NCI-H1105 (cell line): ENCODE measurements at regions not wholly inside any gene's neighbourhood (a gene's known extent, or its start where the extent isn't known, plus 50 kb on each side); places are given as distances from the start of the nearest gene placed in this dataset.
"Not testable (repeated sequence)": the region's sequence is repeated elsewhere in the genome, so short reads cannot be mapped to it uniquely, and the experiment has no call there.

Experiments used
- DNase-seq: peaks from one replicate; lab custom pipeline; 2025; lab: John Stamatoyannopoulos, UW

DNA sequence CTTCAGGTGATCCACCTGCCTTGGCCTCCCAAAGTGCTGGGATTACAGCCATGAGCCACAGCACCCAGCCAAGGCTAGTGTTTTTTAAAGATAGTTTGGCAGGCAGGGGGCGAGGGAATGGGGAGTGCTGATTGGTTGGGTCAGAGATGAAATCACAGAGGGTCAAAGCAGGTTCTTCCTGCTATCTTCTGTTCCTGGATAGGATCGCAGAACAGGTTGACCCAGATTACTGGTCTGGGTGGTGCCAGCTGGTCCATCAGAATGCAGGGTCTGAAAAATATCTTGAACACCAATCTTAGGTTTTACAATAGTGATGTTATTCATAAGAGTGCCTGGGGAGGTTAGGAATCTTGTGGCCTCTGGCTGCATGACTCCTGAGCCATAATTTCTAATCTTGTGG is 272.2 kb downstream of the CD83 start:
- not testable (repeated sequence) for DNase-seq

GRCh38 chr6:14390805-14391204 is 273.2 kb downstream of the CD83 start:
- no peak for DNase-seq

DNA sequence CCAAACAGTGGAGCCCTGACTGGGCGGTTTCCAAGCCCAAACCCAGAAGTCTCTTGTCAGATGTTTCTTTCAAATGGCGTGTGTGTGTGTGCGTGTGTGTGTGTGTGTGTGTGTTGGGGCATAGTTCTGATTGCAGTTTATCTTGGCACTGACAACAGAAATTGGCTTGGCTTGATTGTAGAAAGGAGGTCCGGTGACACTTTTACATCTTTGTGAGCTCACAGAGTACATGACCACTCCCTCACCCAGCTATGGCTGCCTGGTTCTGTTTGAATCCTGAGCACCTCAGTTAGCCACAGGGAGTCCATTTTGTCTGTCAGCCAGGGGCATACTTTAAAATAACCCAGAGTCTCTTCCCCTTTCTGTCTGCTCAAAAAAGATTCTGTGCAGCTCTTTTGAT is 276.3 kb downstream of the CD83 start:
- no peak for DNase-seq

GRCh38 chr6:14396392-14396791 is 278.8 kb downstream of the CD83 start:
- no peak for DNase-seq

DNA sequence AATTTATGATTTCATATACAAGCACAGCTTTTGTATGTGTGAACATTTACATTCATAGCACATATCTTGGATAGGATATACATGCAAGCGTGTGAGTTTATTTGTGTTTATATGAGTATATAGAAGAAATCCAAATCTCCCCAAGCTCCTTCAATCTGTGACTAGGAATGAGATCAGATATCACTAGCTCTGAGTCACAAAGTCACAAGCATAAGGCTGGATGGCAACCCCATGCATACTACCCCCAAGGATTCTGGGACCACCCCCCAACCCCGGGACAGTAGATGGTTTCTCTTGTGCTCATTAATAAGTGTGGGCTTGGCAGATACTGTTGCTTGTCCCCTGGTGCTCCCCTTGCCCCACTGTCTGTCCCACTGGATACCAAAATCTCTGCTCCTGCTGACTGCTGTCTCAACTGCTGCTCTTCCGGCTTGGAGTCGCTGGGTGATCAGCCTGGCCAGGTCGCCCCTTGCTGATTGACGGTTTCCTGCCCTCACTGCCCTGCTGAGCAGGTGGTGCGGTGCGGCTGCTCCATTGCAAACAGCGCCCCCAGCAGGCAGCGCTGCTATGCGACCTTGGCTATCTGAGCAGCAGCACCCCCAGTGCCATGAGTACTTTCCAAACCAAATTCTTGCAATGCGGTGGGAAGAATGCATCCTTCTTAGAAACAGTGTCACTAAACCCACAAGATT is 279.4 kb downstream of the CD83 start:
- DNase-seq = no peak

- DNase-seq = no peak
These were observed 279.9 kb downstream of the CD83 start for GRCh38 chr6:14397518-14397901.

DNA sequence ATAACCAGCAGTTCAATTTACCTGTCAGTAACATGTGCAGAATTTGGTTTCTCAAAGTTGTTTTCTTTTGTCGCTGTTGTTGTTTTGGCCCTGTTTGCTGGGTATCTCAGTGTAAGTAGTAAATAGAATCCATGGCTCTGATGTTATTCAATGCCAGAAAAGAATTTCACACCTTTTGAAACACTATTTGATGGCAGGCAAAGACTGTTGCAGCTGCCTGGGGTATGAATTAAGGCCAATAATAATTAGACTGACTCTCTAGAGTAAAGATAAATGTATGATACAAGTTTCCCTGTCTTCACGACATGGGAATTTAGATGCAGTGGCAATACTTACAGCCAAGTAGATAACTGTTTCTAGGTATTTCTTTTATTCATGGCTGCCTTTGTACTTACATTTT is 281.4 kb downstream of the CD83 start:
- DNase-seq = no peak

- DNase-seq = no peak
These were observed 282.1 kb downstream of the CD83 start for GRCh38 chr6:14399635-14400034.

DNA sequence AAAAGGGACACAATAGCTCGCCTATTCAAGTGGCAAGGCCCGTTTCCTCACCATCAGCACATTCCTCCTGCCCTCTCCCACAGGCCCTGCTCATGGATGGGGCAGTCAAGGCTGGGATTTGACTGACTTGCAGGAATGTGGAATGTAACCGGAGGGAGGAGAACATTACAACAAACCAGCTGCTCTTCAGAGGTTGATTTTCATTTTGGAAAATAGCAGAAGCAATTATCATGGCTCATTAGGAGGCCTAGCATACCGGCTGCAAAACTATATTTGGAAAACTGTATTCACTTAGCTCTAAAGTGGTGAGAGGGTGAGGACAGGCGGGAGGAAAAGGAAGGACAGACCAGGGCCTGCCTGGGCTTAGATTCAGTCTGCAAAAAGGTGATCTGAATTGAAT is 283.7 kb downstream of the CD83 start:
- DNase-seq = no peak

GRCh38 chr6:14406614-14407331 is 289.2 kb downstream of the CD83 start:
- DNase-seq = no peak

DNA sequence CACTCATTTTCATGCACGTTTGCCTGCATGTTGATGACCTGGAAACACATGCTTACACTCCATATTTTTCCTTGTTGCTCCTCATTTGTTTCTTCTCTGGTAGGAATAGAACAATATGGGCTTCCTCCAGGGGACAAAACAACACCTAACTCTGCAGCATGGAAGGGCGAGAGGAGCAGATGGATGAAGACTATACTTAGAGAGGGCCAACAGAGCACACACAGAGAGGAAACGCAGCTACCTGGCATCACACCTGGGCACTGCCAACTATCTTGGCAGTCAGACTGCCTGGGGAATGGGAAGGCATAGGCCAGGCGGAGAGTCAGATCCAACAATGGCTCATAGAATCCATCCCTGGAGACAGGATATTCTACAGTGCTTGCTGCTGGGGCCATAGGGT is 290.9 kb downstream of the CD83 start:
- DNase-seq = no peak

DNA sequence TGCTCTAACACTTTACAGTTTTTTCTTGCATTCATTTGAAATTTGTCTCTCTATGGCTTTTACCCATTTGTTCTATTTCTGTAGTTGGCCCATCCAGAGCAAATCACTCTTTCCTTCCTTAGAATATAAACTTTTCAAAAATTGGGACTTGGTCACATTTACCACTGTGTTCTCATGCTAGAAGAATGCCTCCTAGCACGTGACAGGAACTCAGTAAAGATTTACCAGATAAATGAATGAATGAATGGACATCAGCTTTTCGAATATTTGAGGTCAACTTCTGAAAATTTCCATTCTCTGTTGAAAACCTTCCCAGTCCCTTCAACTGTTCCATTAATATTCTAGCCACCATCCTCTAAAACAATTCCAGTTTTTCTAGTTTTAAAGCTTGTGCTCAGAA is 294.5 kb downstream of the CD83 start:
- no peak for DNase-seq

DNA sequence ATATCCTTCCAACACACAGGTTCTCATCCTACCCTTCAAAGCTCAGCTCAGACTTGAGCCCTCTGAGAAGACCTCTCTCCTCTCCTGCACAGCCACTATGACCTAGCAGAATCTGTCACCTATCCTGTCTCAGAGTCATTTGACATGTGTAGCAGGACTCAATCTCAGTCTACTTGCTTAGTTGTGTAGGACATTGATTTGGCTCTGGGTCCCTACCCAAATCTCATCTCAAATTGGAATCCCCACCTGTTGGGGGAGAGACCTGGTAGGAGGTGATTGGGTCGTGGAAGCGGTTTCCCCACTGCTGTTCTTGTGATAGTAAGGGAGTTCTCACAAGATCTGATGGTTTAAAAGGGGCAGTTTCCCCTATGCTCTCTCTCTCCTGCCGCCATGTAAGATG is 297.9 kb downstream of the CD83 start:
- no peak for DNase-seq

GRCh38 chr6:14417377-14417776 is 299.8 kb downstream of the CD83 start:
- DNase-seq = no peak

DNA sequence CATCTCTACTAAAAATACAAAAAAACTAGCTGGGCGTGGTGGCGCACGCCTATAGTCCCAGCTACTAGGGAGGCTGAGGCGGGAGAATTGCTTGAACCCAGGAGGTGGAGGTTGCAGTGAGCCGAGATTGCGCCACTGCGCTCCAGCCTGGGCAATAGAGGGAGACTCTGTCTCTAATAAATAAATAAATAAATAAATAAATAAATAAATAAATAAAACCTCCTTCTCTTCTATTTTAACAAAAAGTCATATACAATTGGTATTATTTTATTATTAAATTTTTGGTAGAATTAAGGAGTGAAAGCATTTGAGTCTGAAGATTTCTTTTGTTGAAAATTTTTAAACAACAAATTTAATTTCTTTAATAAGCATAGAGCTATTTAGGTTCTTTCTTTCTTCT is 301.7 kb downstream of the CD83 start:
- not testable (repeated sequence) for DNase-seq

DNA sequence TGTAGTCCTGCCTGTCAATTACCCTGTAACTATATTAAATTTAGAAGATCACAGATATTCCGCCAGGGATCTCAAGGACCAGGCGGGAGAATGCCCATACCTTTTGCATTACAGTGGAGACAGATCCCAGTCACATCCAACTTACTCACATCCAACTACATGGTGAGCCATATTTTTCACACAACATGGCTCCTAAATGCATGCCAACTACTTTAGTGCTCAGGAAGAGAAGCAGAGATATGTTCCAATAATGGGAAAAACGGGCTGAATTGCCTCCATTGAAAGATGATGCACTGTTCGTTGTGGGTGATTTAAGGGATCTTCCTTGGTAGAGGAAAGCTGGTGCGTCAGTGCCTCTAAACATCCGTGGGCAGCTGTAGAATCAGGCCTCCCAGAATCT is 304.5 kb downstream of the CD83 start:
- no peak for DNase-seq

DNA sequence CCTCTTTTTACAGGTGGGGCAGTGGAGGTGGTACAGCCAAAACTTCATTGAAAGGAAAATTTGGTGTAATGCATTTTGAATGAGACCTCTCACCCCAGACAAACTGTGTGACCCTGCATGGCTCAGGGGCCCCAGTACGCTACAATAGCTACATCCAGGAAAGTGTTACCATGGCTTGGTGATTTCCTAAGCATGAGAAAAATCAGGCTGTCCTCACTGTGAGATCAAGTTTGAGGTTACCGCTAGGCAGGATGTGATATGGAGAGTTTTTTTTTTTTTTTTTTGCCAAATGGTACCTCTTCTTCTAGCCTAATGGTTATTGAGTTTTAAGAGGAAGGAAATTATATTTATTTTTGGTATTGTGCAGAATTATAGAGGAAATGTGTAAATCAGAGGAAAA is 305.3 kb downstream of the CD83 start:
- DNase-seq = no peak

DNA sequence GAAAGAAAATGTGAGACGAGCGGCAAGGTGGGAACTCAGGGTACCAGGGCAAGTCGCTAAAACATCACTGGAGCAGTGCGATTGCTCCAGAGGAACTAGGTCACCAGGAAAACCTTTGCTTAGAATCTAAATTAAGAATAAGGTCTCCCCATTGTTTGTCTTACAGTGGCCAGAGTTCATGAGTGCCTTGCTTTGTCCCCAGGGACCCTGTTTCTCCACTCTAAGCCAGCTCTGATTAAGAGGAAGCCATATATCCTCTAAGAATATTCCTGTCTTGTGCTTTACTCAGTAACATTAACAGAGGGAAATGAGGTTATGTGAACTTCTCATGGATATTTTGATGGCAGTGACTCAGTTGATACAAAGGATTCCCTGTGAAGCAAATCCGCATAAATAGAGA is 305.8 kb downstream of the CD83 start:
- DNase-seq = no peak

DNA sequence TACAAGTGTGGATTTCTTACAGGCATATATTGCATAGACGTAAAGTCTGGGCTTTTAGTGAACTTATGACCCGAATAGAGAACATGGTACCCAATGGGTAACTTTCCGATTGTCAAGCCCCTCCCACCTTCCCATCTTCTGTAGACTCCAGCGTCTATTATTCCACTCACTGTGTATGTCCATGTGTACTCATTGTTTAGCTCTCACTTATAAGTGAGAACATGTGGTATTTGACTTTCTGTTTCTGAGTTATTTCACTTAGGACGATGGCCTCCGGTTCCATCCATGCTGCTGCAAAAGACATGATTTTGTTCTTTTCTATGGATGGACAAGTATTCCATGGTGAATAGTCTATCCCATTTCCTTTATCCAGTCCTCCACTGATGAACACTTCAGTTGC is 306.4 kb downstream of the CD83 start:
- no peak for DNase-seq

DNA sequence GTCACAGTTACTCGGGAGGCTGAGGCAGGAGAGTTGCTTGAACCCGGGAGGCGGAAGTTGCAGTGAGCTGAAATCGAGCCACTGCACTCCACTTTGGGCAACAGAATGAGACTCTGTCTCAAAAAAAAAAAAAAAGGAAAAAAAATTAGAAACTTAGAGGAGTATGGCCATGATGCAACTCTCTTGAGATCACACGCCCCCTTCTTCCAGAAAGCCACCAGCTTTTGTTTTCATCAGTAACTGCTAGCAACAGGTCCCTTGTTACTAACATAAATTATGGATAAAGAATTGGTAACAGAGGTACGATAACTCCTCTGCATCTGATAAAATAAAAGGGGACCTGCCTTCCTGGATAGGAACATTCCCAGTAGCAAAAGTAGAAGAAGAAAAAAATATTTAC is 308.2 kb downstream of the CD83 start:
- DNase-seq = no peak

DNA sequence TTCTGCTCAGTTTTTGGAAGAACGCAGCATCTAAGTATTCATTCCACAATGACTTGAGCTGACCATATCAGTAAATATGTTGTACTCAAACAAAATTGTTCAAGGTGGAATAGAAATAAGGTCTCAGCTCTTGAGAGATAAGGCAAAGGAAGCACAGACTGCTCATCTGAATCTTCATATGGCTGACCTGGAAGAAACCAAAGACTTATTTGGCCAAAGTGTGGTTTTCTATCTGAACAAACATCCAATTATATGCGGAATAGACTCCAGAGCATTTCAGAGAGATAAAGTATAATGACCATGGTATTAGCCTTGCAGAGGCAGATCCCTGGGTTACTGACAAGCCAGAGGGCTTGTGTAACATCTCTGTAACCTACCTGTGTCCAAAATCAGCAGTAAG is 308.7 kb downstream of the CD83 start:
- no peak for DNase-seq

DNA sequence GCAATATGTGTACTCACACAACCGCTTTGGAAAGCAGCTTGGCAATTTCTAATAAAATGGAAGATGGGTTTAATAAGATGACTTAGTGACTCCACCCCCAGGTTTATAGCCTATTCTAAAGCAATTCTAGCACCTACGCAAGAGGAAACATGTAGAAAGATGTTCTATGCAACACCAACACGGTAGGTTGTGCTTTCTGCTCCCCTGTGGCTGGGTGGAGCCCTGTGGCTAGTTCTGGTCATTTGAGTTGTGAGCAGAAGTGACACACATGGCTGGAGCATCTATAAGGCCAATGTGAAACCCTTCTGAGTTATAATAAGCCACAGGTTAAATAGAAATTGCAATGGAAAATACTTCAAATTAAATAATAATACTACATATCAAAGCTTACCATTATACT is 310.7 kb downstream of the CD83 start:
- no peak for DNase-seq

- no peak for DNase-seq
These were observed 311.8 kb downstream of the CD83 start for GRCh38 chr6:14429396-14429795.

GRCh38 chr6:14430218-14430617 is 312.6 kb downstream of the CD83 start:
- DNase-seq = no peak
